ENCODE measurements at regions not wholly inside any gene's neighbourhood (a gene's known extent, or its start where the extent isn't known, plus 50 kb on each side); places are given as distances from the start of the nearest gene placed in this dataset.
"Not testable (repeated sequence)": the region's sequence is repeated elsewhere in the genome, so short reads cannot be mapped to it uniquely, and the experiment has no call there.

- no peak for DNase-seq (ENCODE audit: low read depth)
Observed at GRCh38 chr16:63527404-63527803, 1491.2 kb upstream of the CDH8 start.

GRCh38 chr16:63516394-63516793 lies 1480.2 kb upstream of the CDH8 start:
- no peak for DNase-seq (ENCODE audit: low read depth)

- DNase-seq (ENCODE audit: low read depth) = no peak
Observed at GRCh38 chr16:63512910-63513309, 1476.7 kb upstream of the CDH8 start.

- DNase-seq (ENCODE audit: low read depth) = no peak
Observed at GRCh38 chr16:63497408-63497807, 1461.2 kb upstream of the CDH8 start.

GRCh38 chr16:63496282-63496681 lies 1460.0 kb upstream of the CDH8 start:
- DNase-seq (ENCODE audit: low read depth) = no peak

- no peak for DNase-seq (ENCODE audit: low read depth)
Observed at GRCh38 chr16:63488955-63489354, 1452.7 kb upstream of the CDH8 start.

GRCh38 chr16:63481060-63481459 lies 1444.8 kb upstream of the CDH8 start:
- no peak for DNase-seq (ENCODE audit: low read depth)

- no peak for DNase-seq (ENCODE audit: low read depth)
Observed at GRCh38 chr16:63473725-63474124, 1437.5 kb upstream of the CDH8 start.

GRCh38 chr16:63467513-63467912 lies 1431.3 kb upstream of the CDH8 start:
- no peak for DNase-seq (ENCODE audit: low read depth)

GRCh38 chr16:63462316-63462715 lies 1426.1 kb upstream of the CDH8 start:
- no peak for DNase-seq (ENCODE audit: low read depth)

GRCh38 chr16:63461248-63461841 lies 1425.1 kb upstream of the CDH8 start:
- peak; percentile 27 for DNase-seq (ENCODE audit: low read depth)

- DNase-seq (ENCODE audit: low read depth) = no peak
Observed at GRCh38 chr16:63458846-63459245, 1422.6 kb upstream of the CDH8 start.

GRCh38 chr16:63457869-63458268 lies 1421.6 kb upstream of the CDH8 start:
- no peak for DNase-seq (ENCODE audit: low read depth)

- DNase-seq (ENCODE audit: low read depth) = no peak
Observed at GRCh38 chr16:63453261-63453660, 1417.0 kb upstream of the CDH8 start.

- DNase-seq (ENCODE audit: low read depth) = no peak
Observed at GRCh38 chr16:63447121-63447520, 1410.9 kb upstream of the CDH8 start.

GRCh38 chr16:63442246-63442645 lies 1406.0 kb upstream of the CDH8 start:
- no peak for DNase-seq (ENCODE audit: low read depth)

- DNase-seq (ENCODE audit: low read depth) = no peak
Observed at GRCh38 chr16:63426275-63426870, 1390.1 kb upstream of the CDH8 start.

- DNase-seq (ENCODE audit: low read depth) = no peak
Observed at GRCh38 chr16:63422715-63423114, 1386.5 kb upstream of the CDH8 start.

GRCh38 chr16:63416712-63417111 lies 1380.5 kb upstream of the CDH8 start:
- DNase-seq (ENCODE audit: low read depth) = no peak

GRCh38 chr16:63415014-63415413 lies 1378.8 kb upstream of the CDH8 start:
- DNase-seq (ENCODE audit: low read depth) = no peak

- no peak for DNase-seq (ENCODE audit: low read depth)
Observed at GRCh38 chr16:63410594-63410993, 1374.4 kb upstream of the CDH8 start.

- no peak for DNase-seq (ENCODE audit: low read depth)
Observed at GRCh38 chr16:63403792-63404191, 1367.6 kb upstream of the CDH8 start.

- DNase-seq (ENCODE audit: low read depth) = not testable (repeated sequence)
Observed at GRCh38 chr16:63388277-63388676, 1352.0 kb upstream of the CDH8 start.

Data from RPMI7951 (cell line).